ENCODE measurements at regions not wholly inside any gene's neighbourhood (a gene's known extent, or its start where the extent isn't known, plus 50 kb on each side); places are given as distances from the start of the nearest gene placed in this dataset.

DNA sequence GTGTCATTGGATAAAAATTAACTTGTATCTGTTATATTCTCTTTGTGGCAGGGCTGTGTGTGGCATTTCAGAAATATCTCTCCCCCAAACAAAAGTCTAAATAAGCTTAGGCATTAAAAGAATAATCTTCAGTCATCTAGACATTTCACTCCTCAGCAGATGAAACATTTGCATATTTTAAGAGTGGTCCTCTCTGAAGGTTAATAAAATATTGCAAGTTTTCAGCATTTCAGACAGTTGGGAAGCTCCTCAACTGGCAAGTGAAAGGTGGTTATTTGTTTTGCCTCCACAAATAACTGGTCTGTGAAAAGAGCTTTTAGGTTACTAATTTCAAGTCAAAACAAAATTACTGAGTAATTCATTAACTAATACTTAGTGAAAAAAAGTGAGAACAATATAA, 462.6 kb downstream of the EPHA4 start:
- no peak overlapping the region for H3K27ac Mint-ChIP-seq (ENCODE audit: unreplicated experiment)
- H3K36me3 Mint-ChIP-seq (ENCODE audit: low read depth) = no peaks in the 10 kb centered on the region
- H3K4me1 Mint-ChIP-seq = peaks cover 5% of the 10 kb centered on the region
- no peak for DNase-seq (ENCODE audit: low read depth, low spot score)
- TF ChIP-seq, protein P1, sequence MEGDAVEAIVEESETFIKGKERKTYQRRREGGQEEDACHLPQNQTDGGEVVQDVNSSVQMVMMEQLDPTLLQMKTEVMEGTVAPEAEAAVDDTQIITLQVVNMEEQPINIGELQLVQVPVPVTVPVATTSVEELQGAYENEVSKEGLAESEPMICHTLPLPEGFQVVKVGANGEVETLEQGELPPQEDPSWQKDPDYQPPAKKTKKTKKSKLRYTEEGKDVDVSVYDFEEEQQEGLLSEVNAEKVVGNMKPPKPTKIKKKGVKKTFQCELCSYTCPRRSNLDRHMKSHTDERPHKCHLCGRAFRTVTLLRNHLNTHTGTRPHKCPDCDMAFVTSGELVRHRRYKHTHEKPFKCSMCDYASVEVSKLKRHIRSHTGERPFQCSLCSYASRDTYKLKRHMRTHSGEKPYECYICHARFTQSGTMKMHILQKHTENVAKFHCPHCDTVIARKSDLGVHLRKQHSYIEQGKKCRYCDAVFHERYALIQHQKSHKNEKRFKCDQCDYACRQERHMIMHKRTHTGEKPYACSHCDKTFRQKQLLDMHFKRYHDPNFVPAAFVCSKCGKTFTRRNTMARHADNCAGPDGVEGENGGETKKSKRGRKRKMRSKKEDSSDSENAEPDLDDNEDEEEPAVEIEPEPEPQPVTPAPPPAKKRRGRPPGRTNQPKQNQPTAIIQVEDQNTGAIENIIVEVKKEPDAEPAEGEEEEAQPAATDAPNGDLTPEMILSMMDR (conservative IDR thresholded peaks at IDR 0.05) = no peak
- no peak overlapping the region for H3K4me3 Mint-ChIP-seq
- no peaks in the 10 kb centered on the region for H3K9me3 Mint-ChIP-seq
- peaks cover 2% of the 10 kb centered on the region for H3K27me3 Mint-ChIP-seq (ENCODE audit: low read depth)

DNA sequence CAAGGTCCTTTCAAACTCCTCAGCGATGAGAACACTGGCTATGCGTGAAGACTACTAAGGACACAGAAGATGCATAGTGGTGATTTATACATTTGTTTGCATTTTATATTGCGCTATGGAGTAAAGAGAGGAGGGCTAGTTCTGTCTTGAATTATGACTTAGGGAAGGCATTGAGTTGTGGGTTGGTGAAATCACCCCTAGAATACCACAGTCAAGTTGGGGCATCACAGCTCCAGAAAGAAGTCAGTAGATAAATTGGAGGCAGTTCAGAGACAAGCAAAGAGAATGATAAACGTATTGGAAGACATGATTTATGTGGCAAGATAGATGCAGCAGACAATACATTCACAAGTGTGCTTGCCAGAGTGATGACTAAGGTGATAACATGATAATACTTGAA, 460.4 kb downstream of the EPHA4 start:
- H3K4me3 Mint-ChIP-seq = no peak overlapping the region

DNA sequence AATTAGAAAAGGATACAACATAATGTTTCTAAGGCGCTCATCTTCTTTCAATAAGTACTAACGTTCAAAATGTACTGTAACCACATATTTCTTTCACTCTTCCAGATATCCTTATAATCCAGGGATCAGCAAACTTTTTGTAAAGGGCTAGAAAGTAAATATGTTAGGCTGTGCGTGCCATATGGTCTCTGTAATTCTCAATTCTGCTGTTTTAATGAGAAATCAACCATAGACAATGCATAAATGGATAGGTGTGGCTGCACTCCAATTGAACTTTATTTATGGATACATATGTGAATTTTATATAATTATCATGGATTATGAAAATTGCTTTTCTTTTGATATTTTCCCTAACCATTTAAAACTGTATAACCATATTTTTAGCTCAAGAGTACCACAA, 459.4 kb downstream of the EPHA4 start:
- H3K9me3 Mint-ChIP-seq = no peaks in the 10 kb centered on the region
- TF ChIP-seq, protein P1 (conservative IDR thresholded peaks at IDR 0.05) = no peak
- H3K27me3 Mint-ChIP-seq (ENCODE audit: low read depth) = no peaks in the 10 kb centered on the region
- H3K4me3 Mint-ChIP-seq = no peak overlapping the region
- no peak for DNase-seq (ENCODE audit: low read depth, low spot score)
- H3K36me3 Mint-ChIP-seq (ENCODE audit: low read depth) = no peaks in the 10 kb centered on the region
- H3K4me1 Mint-ChIP-seq = no peaks in the 10 kb centered on the region
- no peak overlapping the region for H3K27ac Mint-ChIP-seq (ENCODE audit: unreplicated experiment)

More for the DNA sequence above, 460.4 kb downstream of the EPHA4 start:
- TF ChIP-seq, protein P1 (conservative IDR thresholded peaks at IDR 0.05) = no peak
- Mint-ChIP-seq H3K36me3 (ENCODE audit: low read depth) (no peaks in the 10 kb centered on the region), H3K4me1 (no peaks in the 10 kb centered on the region), H3K27me3 (ENCODE audit: low read depth) (no peaks in the 10 kb centered on the region), H3K9me3 (no peaks in the 10 kb centered on the region), H3K27ac (ENCODE audit: unreplicated experiment) (no peak overlapping the region)
- no peak for DNase-seq (ENCODE audit: low read depth, low spot score)

DNA sequence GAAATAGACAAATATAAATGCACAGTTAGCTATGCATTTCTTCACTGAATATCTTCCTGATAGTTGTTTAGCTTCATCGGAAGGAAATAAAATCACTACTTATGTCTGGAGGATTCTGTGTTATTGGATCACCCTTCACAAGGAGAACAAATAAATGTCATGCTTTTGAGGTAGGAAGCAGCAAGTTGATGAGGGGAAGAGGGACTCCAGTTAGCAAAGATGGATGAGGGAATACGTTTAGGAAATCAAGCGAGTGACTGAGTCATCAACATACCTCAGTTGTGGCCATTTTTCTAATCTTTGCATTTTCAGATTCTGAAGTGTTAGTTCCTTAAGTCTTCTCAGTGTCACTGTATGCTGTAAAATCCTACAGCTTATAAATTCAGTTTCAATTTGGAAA, 456.2 kb downstream of the EPHA4 start:
- no peak overlapping the region for H3K27ac Mint-ChIP-seq (ENCODE audit: unreplicated experiment)
- H3K9me3 Mint-ChIP-seq = no peaks in the 10 kb centered on the region
- H3K4me1 Mint-ChIP-seq = no peaks in the 10 kb centered on the region
- no peaks in the 10 kb centered on the region for H3K36me3 Mint-ChIP-seq (ENCODE audit: low read depth)
- no peaks in the 10 kb centered on the region for H3K27me3 Mint-ChIP-seq (ENCODE audit: low read depth)
- DNase-seq (ENCODE audit: low read depth, low spot score) = no peak
- no peak overlapping the region for H3K4me3 Mint-ChIP-seq
- TF ChIP-seq, protein P1 (conservative IDR thresholded peaks at IDR 0.05) = no peak

DNA sequence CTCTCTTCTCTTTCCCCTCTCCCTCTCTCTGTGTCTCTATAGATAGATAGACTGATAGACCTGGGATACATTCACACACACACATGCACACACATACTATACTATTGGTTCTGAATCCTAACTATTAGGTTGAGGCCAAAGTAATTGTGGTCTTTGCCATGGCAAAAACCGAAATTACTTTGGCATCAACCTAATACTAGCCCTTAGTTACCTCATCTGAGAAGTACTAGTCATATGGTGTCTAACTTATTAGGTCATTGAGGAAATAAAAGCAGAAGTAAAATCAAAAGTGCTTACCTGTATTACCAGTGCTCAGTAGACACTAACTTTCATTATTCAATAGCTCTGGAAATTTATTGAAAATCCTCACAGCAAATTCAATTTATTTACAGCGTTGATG, 451.5 kb downstream of the EPHA4 start:
- H3K27me3 Mint-ChIP-seq (ENCODE audit: low read depth) = no peaks in the 10 kb centered on the region
- H3K4me1 Mint-ChIP-seq = peaks cover 6% of the 10 kb centered on the region
- DNase-seq (ENCODE audit: low read depth, low spot score) = no peak
- H3K27ac Mint-ChIP-seq (ENCODE audit: unreplicated experiment) = no peak overlapping the region
- TF ChIP-seq, protein P1 (conservative IDR thresholded peaks at IDR 0.05) = no peak
- H3K9me3 Mint-ChIP-seq = no peaks in the 10 kb centered on the region
- H3K36me3 Mint-ChIP-seq (ENCODE audit: low read depth) = no peaks in the 10 kb centered on the region
- no peak overlapping the region for H3K4me3 Mint-ChIP-seq

DNA sequence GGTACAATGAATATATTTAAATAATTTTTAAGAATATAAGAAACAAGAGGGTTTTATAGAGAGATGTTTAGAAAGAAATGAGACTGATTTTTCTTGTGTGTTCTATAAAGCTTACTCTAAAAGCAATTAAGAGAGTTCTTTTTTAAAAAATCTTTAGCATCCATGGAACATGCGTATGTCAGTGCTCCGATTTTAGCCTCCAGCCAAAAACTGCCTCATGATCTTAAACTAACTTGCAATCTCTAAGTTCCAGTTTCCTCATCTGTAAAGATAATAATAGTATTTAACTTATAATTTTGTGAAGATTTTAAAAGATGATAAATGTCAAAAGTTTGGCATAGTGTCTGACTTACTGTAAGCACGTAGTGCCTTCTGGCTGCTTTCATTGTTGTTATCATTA, 448.7 kb downstream of the EPHA4 start:
- TF ChIP-seq, protein P1 (conservative IDR thresholded peaks at IDR 0.05) = no peak
- Mint-ChIP-seq H3K27me3 (ENCODE audit: low read depth) (no peaks in the 10 kb centered on the region), H3K4me1 (peaks cover 6% of the 10 kb centered on the region), H3K36me3 (ENCODE audit: low read depth) (peaks cover 7% of the 10 kb centered on the region), H3K27ac (ENCODE audit: unreplicated experiment) (no peak overlapping the region), H3K9me3 (peaks cover 4% of the 10 kb centered on the region), H3K4me3 (no peak overlapping the region)
- no peak for DNase-seq (ENCODE audit: low read depth, low spot score)
